Left colon (tissue), 2 donors: ENCODE measurements at regions not wholly inside any gene's neighbourhood (a gene's known extent, or its start where the extent isn't known, plus 50 kb on each side); places are given as distances from the start of the nearest gene placed in this dataset.
A peak's percentile ranks its signal among the peaks of the same experiment; 100 is the strongest.

Source experiments
- ATAC-seq: fragments of 200-7000 bp; cut with Tn5 transposase; one replicate; pipeline ENCODE4 v1.9.1; 2020; ENCODE audit warnings: mild to moderate bottlenecking, moderate library complexity
- DNase-seq, 2 donors: peaks; one replicate each; pipeline ENCODE4 v3.0.0-alpha.2; 2020
- intact Hi-C, 2 donors: fragments of 100-400 bp; cut with DNase I in 1 of 2; cut with micrococcal nuclease in 1 of 2; formaldehyde crosslinking; loops; one replicate each; pipeline versions ENCODE4 v1.11.2 to v1.14.0; 2022; cut with DNase I, micrococcal nuclease
- donor health status: DM: no; HTN: no; CAD: no.
- donor health status: DM: yes; HTN: yes; CAD: no.

DNA sequence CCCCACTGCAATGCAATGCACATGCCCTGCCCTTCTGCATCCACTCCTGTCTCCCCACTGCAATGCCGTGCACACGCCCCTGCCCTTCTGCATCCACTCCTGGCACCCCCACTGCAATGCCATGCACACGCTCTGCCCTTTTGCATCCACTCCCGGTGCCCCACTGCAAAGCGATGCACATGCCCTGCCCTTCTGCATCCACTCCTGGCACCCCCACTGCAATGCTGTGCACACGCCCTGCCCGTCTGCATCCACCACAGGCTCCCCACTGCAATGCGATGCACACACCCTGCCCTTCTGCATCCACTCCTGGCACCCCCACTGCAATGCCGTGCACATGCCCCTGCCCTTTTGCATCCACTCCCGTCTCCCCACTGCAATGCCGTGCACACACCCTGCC, 98.1 kb downstream of the KCTD15 start:
- intact Hi-C loops, result no loop called here
- DNase-seq, result no peak
- ATAC-seq, result no peak

DNA sequence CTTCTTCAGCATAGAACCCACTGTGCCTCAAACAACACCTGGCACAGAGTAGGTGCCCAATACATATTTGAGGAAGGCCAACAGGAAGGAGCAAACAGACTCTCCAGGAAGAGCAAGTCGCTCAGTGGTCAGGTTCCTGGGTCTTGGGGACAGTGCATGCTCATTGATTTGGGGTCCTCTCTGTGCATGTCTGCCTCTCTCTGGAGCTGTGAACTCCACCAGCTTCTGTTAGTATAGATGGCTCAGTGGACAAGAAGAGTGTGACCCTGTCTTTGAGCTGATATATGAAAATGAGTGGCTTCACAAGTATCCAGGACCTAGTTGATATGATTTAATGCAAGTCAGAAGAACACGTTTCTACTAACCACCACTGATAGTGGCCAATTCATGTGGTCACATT, 98.7 kb downstream of the KCTD15 start:
- ATAC-seq (no peak), DNase-seq (no peak)
- intact Hi-C loops, result no loop called here

DNA sequence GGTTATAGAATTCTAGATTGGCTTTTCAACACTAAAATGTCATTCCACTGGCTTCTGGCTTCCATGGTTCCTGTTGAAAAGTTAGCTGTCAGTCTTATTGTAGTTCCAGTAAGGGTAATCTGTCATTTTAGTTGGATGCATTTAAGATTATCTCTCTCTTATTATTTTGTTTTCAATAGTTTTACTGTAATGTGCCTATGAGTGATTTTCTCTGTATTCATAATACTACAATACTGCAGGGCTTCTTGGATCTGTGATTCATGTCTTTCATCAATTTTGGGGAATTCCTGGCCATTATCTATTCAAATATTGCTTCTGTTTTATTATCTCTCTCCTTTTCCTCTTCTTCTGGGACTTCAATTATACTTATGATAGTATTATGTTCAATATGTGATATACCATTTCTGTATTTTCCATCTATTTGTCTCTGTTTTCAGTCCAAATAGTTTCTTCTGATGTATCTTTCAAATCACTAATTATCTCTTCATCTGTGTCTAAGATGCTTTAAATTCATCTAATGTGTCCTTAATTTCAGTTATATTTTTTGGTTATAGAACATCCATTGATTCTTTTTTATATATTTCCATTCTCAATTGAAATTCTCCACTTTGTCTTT, 101.5 kb downstream of the KCTD15 start:
- ATAC-seq (no peak), DNase-seq (no peak)
- intact Hi-C loops, result no loop called here

DNA sequence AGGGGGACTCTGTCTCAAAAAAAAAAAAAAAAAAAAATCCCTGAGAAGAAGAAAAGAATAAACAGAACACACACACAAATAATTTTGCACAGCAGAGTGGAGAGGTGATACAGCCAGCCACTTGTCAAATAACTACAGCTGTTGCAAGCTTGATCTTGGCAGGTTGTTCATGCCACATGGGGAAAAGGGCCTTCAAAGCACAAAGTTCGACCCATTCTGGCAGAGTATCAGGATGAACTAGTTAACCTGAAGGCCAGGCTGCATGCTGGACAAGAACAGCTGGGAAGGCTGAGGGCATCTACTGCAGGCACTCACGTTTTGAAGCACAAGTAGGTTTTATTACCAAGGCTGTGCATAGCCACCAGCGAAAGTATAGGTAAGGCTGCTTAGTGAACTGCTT, 104.1 kb downstream of the KCTD15 start:
- intact Hi-C loops, result no loop called here
- no peak for DNase-seq
- no peak for ATAC-seq

DNA sequence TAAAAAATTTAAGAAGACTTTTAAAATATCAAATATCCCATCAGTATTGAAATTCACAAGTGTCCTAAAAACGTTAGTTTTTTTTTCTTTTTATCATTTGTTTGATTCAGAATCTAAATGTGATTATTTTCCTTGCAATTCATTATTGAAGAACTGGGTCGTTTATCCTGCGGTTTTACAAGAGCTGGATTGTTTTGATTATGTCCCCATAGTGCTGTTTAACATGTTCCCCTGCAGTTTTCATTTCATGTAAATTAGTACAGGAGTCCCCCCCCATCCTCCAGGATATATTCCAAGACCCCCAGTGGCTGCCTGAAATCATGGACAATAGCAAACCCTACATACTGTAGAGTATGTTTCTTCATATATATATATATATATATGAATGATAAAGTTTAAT, 105.7 kb downstream of the KCTD15 start:
- ATAC-seq (no peak), DNase-seq (no peak)
- intact Hi-C loops, result no loop called here

DNA sequence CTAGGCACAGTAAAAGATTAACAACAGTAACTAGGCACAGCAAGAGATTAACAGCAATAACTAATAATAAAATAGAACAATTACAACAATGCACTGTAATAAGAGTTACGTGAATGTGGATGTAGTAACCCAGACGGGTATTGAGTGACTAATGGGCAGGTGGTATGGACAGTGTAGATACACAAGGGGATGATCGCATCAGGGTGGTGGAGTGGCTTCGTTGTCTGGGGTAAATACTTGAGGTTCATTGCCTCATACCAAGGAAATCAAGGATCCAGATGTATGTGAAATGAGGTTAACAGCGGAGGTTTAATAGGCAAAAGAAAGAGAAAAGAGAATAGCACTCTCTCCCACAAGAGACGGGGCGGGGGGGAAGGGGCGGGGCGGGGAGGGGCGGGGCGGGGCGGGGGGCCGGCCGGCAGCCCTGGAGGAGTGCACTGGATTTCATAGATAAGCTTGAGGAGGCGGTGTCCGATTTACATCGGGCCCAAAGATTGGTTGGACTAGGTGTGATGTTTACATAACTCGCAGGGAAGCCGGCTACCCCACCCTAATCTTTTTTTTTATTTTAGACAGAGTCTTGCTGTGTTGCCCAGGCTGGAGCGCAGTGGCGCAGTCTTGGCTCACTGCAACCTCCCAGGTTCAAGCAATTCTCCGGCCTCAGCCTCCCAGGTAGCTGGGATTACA, 106.3 kb downstream of the KCTD15 start:
- intact Hi-C loops, result no loop called here
- DNase-seq (no peak), ATAC-seq (peak; percentile 27)

DNA sequence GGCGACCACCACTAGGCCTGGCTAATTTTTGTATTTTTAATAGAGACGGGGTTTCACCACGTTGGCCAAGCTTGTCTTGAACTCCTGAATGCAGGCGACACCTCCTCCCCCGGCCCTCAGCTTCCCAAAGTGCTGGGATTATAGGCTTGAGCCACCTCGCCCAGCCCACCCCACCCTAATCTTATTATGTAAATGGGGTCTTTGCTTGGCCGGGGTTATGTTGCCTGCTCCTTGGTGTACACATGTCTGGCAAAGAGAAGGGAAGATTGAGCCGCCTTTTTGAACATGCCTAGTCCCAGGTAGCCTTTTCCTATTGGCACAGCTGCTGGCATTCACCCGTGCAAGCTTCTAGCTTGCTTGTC, 106.8 kb downstream of the KCTD15 start:
- no peak for DNase-seq
- no peak for ATAC-seq
- intact Hi-C loops, result no loop called here

DNA sequence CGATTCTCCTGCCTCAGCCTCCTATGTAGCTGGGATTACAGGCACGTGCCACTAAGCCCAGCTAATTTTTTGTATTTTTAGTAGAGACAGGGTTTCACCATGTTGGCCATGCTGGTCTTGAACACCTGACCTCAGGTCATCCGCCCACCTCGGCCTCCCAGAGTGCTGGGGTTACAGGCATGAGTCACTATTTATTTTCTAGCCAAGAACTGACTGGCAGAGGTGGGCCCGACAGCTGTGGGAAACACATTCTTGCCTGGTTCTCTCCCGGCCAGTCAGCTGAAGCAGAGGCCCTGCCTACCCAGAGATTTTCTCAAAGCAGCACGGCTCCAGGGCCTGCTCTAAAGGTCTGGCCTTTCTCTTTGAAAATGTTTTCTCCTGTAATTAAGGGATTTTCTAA, 108.0 kb downstream of the KCTD15 start:
- intact Hi-C loops, result no loop called here
- DNase-seq (no peak), ATAC-seq (no peak)

DNA sequence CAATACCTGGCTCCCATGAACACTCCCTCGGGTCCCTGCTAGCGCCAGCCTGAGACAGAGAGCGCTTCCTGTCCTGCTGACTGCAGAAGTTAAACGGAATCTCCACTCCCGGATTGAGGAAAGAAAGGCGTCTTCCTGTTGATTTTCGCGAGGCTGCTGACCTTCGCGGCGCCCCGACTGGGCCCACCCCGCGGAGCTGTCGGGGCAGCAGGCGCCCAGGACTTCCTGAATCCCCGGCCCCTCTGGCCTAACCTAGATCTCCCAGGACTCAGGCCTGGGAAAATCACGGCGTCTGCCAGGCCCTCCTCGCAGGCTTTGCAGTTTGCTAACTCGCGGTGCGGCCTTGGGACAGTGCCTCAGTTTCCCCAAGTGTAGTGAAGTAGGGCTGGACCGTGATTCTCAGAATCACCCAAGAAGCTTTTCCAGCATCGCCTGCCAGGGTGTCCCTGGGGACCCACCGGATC, 108.8 kb downstream of the KCTD15 start:
- no peak for DNase-seq
- ATAC-seq, result peak; percentile 51
- intact Hi-C loops, result no loop called here

DNA sequence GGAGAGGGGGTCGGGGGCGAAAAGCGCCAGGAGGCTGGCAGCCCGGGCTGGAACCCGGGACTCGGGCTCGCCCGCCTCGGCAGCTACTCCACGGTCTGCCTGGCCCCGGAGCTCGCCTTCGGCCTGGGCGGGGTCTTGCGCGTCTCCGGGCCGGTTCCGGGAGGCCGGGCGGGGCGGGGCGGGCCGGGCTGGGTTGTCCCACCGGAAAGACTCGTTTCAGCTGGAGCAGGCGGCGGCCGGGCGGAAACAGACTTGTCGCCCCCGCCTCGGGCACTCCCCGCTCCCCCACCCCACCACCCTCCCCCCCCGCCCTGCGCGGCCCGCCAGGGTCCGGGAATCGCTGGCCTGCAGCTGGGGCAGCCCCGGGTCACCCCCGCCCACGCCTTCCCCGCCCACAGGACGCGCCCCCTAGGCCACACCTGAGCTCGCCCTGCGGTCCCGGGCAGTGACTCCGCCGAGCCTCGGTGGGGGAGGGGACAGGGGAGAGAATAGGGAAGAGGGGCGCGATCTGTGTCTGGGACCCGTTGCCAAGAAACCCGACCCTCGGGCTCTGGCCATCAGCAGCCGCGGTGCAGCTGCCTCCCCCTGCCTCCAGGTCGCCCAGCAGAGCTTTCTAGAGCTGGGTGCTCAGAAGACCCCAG, 109.4 kb downstream of the KCTD15 start:
- peak; percentile 94 for ATAC-seq
- intact Hi-C loops, result no loop called here

DNA sequence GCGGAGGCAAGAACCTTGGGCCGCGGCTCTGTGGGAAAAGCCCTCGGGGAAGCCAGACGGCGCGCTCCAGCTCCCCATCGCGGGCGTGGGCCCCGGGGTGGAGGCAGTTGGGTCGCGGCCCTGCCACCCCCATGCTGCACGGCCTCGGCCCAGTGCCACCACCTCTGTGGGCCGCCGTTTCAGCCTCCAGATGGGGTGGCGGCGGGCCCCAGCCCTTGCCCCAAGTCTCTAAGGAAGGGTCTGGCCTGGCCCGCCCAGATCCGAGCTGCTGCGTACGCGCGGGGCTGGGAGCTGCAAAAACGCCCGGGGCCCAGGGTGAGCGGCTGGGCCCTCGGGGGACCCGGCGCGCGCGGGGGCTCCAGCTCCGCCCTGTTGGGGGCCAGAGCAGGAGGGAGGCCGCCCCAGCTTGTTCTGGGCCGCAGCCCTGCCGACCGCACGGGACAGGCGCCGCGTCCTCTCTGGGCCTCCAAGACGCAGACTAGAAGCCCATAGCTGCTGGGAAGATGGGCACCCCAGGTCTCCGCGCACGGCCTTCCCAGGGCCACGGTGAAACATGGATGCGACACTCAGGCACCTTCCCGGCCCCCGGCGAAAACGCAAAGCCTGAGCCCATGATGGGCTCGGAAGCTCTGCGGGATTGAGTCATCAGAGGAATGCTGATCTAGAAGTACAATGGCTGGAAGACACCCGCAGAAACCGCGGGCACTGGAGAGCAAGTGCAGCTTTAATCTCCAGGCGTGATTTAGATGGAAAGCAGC, 110.1 kb downstream of the KCTD15 start:
- DNase-seq (peak in 1 of 2 donors; percentile 18), ATAC-seq (peak; percentile 11)
- intact Hi-C loops, result no loop called here

More for the DNA sequence above, 109.4 kb downstream of the KCTD15 start:
- peak; percentile 83 to 84 for DNase-seq

DNA sequence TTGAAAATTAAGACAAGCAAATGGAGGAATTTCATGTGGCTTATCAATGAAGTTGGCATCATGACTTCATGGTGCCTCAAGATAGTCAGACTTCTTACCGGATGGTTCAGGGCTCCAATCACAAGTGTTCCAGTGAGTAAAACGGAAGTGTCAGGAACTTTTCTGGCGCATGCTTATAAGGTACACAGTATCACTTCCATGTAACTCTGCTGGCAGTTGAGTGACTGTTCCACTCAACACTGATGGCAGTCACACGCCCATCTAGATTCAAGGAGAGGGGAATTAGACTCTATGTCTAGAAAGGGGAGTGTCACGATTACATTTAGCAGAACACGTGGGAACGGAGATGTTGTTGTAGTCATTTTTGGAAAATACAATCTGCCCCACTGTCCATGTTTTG, 114.3 kb downstream of the KCTD15 start:
- ATAC-seq (no peak), DNase-seq (no peak)
- intact Hi-C loops, result no loop called here

DNA sequence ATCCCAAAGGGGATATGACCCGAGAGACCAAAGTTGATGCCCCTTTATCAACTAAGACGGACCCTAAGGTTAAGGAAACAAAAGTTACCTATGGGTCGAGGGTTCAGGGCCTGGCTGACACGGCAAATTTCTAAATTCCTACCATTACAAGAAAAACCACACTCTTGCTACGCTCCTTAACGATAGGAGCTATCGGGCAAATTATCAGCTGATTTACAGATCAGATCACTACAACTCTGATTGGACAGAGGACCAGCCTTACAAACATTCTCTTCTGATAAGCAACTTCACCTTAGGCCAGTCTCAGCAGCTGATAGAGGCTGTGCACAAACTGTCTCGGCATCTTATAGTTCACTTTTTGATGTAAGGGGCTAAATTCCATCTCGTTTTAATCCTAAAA, 117.9 kb downstream of the KCTD15 start:
- intact Hi-C loops, result no loop called here
- ATAC-seq, result no peak
- DNase-seq, result no peak

DNA sequence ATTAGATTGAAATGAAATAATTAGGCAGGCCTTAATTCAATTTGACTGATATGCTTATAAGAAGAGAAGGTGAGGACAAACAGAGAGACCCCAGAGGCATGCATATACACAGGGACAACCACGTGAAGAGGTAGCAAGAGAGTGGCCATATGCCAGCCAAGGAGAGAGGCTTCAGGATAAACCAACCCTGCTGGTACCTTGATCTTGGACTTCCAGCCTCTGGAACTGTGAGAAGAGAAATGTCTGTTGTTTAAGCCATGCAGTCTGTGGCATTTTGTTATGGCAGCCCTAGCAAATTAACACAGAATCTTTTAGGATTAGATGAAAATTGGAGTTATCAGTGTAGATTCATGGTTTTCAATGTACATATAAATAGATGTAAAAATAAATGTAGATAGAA, 120.1 kb downstream of the KCTD15 start:
- DNase-seq, result no peak
- ATAC-seq, result no peak
- intact Hi-C loops, result no loop called here

DNA sequence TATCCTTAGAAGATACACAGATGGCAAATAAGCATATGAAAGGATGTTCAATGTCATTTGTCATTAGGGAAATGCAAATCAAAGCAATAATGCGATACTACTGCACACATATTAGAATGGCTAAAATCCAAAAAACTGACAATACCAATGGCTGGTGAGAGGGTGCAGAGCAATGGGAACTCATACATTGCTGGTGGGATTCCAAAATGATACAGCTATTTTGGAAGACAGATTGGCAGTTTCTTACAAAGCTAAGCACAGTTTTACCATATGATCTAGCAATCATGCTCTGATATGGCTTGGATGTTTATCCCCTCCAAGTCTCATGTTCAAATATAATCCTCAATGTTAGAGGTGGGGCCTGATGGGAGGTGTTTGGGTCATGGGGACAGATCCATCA, 122.6 kb downstream of the KCTD15 start:
- no peak for ATAC-seq
- intact Hi-C loops, result no loop called here
- DNase-seq, result no peak

DNA sequence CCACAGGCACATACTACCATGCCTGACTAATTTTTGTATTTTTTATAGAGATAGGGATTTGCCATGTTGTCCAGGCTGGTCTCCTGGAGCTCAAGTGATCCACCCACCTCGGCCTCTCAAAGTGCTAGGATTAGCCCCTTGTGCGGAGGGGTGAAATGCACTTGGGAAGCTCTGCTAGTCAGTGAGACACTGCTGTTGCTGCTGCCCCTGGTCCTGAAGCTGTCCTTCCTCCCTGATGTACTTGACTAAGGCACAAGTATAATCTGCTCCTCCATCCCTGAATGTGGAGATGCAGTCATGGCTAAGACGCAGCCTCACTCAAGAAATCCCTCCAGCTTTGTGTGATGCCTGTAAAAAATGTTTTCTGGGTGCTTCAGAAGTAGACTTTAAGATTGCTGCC, 124.5 kb downstream of the KCTD15 start:
- intact Hi-C loops, result no loop called here
- no peak for DNase-seq
- no peak for ATAC-seq

DNA sequence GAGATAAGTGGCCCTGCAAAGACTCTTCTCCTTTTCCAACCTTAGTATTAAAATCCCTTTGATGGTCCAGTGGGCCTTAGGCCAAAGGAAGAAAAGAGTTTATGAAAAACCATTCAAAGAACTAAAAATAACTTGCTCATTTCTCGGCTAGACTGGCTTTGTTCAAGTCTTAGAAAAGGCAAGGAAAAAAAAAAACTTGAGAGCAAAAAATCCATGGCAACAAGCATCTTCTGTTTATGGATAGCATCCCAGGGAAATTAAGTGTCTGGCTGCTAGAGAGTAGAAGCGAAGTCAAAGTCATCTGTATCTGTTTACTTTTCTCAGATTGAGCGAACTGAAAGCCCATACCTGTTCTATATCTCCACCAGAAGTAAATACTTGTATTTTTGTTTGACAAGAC, 129.6 kb downstream of the KCTD15 start:
- intact Hi-C loops, result no loop called here
- DNase-seq, result no peak
- no peak for ATAC-seq

DNA sequence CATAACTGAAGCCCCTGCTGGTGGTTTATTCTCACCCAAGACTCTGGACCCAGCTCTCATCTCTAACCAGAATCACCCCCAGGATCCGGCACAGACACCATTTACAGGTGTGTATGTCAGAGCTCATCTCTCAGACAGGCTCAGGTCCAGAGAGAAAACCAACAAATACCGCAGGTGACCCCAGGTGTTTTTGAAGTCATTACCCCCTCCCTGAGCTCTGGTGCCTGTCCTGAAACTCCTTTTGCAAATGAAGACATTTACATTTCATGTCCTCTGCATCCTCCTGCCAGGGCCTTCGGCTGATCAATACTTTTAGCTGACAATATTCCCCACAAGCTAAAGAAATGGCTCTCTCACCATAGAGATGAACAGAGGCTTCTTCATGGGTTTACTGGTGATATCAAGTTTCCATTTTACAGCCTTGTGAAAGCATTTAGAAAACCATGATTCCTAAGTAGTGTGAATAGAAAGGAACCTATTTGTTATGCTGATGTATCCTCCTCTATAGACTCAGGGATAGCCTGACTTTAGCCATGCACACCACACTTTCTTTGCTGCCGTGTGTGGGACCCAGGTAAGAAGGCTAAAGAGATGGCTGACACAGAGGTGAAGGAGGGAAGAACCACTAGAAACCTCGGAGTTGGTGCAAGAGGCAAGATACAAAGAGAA, 131.3 kb downstream of the KCTD15 start:
- ATAC-seq, result no peak
- DNase-seq, result no peak
- intact Hi-C loops, result no loop called here

DNA sequence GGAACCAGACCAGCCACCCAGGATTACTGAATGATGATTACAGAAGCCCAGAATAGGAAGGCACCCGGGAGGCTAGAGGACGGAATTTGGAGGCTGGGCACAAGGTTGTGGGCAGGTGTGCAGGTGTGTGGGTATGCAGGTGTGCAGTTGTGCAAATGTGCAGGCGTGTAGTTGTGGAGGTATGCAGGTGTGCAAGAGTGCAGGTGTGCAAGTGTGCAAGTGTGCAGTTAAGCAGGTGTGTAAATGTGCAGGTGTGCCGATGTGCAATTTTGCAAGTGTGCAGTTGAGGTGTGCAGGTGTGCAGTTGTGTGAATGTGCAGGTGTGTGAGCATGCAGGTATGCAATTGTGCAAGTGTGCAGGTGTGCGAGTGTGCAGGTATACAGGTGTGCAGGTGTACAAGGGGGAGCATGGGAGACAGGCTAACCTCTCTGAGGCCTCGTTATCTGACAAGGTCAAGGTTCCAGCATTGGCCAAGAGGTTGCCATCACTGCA, 131.8 kb downstream of the KCTD15 start:
- DNase-seq, result no peak
- intact Hi-C loops, result no loop called here
- ATAC-seq, result no peak
